Neural progenitor cell (in vitro differentiated cells): ENCODE measurements at regions not wholly inside any gene's neighbourhood (a gene's known extent, or its start where the extent isn't known, plus 50 kb on each side); places are given as distances from the start of the nearest gene placed in this dataset.

Experiments
- EZH2 ChIP-seq: fragments of 200-600 bp; sonication (generic); IDR thresholded peaks from 2 replicates; pipeline ENCODE4 v1.6.1; 2017; ENCODE audit warnings: antibody characterized with exemption, mild to moderate bottlenecking, moderate library complexity
- TF ChIP-seq, protein P1 (sequence below): fragments of 200-600 bp; sonication (generic); IDR thresholded peaks from 2 replicates; pipeline ENCODE4 v1.5.1; 2017; ENCODE audit warnings: antibody characterized with exemption, mild to moderate bottlenecking

GRCh38 chrX:65045001-65045400 is 68.8 kb upstream of the ZC4H2 start:
- TF ChIP-seq, protein P1, sequence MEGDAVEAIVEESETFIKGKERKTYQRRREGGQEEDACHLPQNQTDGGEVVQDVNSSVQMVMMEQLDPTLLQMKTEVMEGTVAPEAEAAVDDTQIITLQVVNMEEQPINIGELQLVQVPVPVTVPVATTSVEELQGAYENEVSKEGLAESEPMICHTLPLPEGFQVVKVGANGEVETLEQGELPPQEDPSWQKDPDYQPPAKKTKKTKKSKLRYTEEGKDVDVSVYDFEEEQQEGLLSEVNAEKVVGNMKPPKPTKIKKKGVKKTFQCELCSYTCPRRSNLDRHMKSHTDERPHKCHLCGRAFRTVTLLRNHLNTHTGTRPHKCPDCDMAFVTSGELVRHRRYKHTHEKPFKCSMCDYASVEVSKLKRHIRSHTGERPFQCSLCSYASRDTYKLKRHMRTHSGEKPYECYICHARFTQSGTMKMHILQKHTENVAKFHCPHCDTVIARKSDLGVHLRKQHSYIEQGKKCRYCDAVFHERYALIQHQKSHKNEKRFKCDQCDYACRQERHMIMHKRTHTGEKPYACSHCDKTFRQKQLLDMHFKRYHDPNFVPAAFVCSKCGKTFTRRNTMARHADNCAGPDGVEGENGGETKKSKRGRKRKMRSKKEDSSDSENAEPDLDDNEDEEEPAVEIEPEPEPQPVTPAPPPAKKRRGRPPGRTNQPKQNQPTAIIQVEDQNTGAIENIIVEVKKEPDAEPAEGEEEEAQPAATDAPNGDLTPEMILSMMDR = no peak
- no peak for TF ChIP-seq EZH2
